Trophoblast cell (in vitro differentiated cells and primary cell): ENCODE measurements at regions not wholly inside any gene's neighbourhood (a gene's known extent, or its start where the extent isn't known, plus 50 kb on each side); places are given as distances from the start of the nearest gene placed in this dataset.

Experiments used
- DNase-seq, 2 donors: peaks; one replicate each; pipeline ENCODE4 v3.0.0-alpha.2; 2016
- H2AFZ ChIP-seq: 2 replicates; pipeline ENCODE4 v1.6.1; 2013; ENCODE audit warnings: low read length, moderate library complexity, mild to moderate bottlenecking; ENCODE audit not compliant: insufficient read depth, poor library complexity
- H2AK5ac ChIP-seq: 2 replicates; pipeline ENCODE4 v1.6.1; 2013; ENCODE audit warnings: mild to moderate bottlenecking, low read length
- H2BK120ac ChIP-seq: 2 replicates; pipeline ENCODE4 v1.6.1; 2013; ENCODE audit warnings: low read length, mild to moderate bottlenecking, moderate library complexity; ENCODE audit not compliant: insufficient read depth, poor library complexity
- H2BK12ac ChIP-seq: 2 replicates; pipeline ENCODE4 v1.6.1; 2013; ENCODE audit warnings: mild to moderate bottlenecking, low read length, moderate library complexity
- H2BK5ac ChIP-seq: 2 replicates; pipeline ENCODE4 v1.6.1; 2013; ENCODE audit warnings: low read length, low read depth, moderate library complexity, mild to moderate bottlenecking; ENCODE audit not compliant: poor library complexity
- H3K14ac ChIP-seq: 2 replicates; pipeline ENCODE4 v1.6.1; 2013; ENCODE audit warnings: mild to moderate bottlenecking, low read length
- H3K18ac ChIP-seq: 2 replicates; pipeline ENCODE4 v1.6.1; 2013; ENCODE audit warnings: mild to moderate bottlenecking, low read length
- H3K23ac ChIP-seq: 2 replicates; pipeline ENCODE4 v1.6.1; 2013; ENCODE audit warnings: low read length
- H3K27ac ChIP-seq: 2 replicates; pipeline ENCODE4 v1.5.1; 2013; ENCODE audit warnings: low read depth, mild to moderate bottlenecking, inconsistent platforms, low read length, moderate library complexity
- H3K27me3 ChIP-seq: 2 replicates; pipeline ENCODE4 v1.6.1; 2013; ENCODE audit warnings: inconsistent platforms, mild to moderate bottlenecking, low read length, moderate library complexity; ENCODE audit not compliant: insufficient read depth
- H3K36me3 ChIP-seq, 2 experiments: 1 replicate in 1 of 2; 2 replicates in 1 of 2; pipeline ENCODE4 v1.6.1; 2013; ENCODE audit warnings: low read length in 2 of 2, mild to moderate bottlenecking in 2 of 2, moderate library complexity in 1 of 2; ENCODE audit not compliant: insufficient read depth in 2 of 2, control insufficient read depth in 1 of 2
- H3K4ac ChIP-seq: 2 replicates; pipeline ENCODE4 v1.6.1; 2013; ENCODE audit warnings: low read depth, mild to moderate bottlenecking, low read length, moderate library complexity
- H3K4me1 ChIP-seq, 2 experiments: 1 replicate in 1 of 2; 2 replicates in 1 of 2; pipeline ENCODE4 v1.6.1; 2013; ENCODE audit warnings: low read length in 2 of 2, mild to moderate bottlenecking in 2 of 2, moderate library complexity in 1 of 2; ENCODE audit not compliant: insufficient read depth in 2 of 2, control insufficient read depth in 1 of 2
- H3K4me2 ChIP-seq: 2 replicates; pipeline ENCODE4 v1.6.1; 2013; ENCODE audit warnings: inconsistent platforms, mild to moderate bottlenecking, low read length, moderate library complexity
- H3K4me3 ChIP-seq: 2 replicates; pipeline ENCODE4 v1.5.1; 2013; ENCODE audit warnings: mild to moderate bottlenecking, low read depth, low read length, inconsistent platforms
- H3K79me1 ChIP-seq: one replicate; pipeline ENCODE4 v1.6.1; 2013; ENCODE audit warnings: low read length
- H3K79me2 ChIP-seq: 2 replicates; pipeline ENCODE4 v1.6.1; 2013; ENCODE audit warnings: low read length, mild to moderate bottlenecking; ENCODE audit not compliant: control insufficient read depth, insufficient read depth, poor library complexity
- H3K9ac ChIP-seq: 2 replicates; pipeline ENCODE4 v1.6.1; 2013; ENCODE audit warnings: mild to moderate bottlenecking, low read length
- H3K9me3 ChIP-seq: 2 replicates; pipeline ENCODE4 v1.6.1; 2013; ENCODE audit warnings: low read depth, mild to moderate bottlenecking, control low read depth, inconsistent platforms, low read length; ENCODE audit not compliant: insufficient read depth
- H4K12ac ChIP-seq: 2 replicates; pipeline ENCODE4 v1.6.1; 2013; ENCODE audit warnings: low read depth, mild to moderate bottlenecking, low read length, moderate library complexity
- H4K8ac ChIP-seq: 2 replicates; pipeline ENCODE4 v1.6.1; 2013; ENCODE audit warnings: low read depth, mild to moderate bottlenecking, low read length, moderate library complexity
- H4K91ac ChIP-seq: one replicate; pipeline ENCODE4 v1.6.1; 2013; ENCODE audit warnings: low read depth, mild to moderate bottlenecking, low read length, moderate library complexity
- WGBS: extraction: QIAGEN DNeasy Blood & Tissue Kit; methylation state at CpG from one replicate; pipeline ENCODE4 v1.1.7; 2013; ENCODE audit warnings: missing lambda C conversion rate; ENCODE audit not compliant: insufficient read length, insufficient coverage; ENCODE audit errors: extremely low coverage; 5-methylcytosine and 5-hydroxymethylcytosine counted together

DNA sequence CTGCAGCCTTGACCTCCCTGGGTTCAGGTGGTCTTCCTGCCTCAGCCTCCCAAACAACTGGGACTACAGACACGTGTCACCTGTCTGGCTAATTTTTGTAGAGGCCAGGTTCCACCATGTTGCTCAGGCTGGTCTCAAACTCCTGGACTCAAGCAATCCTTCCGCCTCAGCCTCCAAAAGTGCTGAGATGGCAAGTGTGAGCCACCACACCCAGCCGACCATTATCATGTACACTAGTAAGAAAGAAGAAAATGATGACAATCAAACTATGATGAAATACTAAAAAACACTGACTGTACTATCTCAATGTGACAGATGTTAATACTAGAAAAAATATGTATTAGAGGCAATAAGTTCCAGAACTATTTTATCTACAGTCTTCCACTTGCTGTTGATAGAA lies 420.9 kb downstream of the TRIB2 start:
- no peaks in the 10 kb centered on the region for H3K4me1 ChIP-seq
- no peak overlapping the region for H3K9ac ChIP-seq
- no peak overlapping the region for H4K91ac ChIP-seq
- no peak overlapping the region for H2BK120ac ChIP-seq
- no peaks in the 10 kb centered on the region for H3K36me3 ChIP-seq
- no peak overlapping the region for H4K12ac ChIP-seq
- H3K4ac ChIP-seq, result no peak overlapping the region
- H3K79me1 ChIP-seq, result no peaks in the 10 kb centered on the region
- H2BK12ac ChIP-seq, result no peak overlapping the region
- H3K27ac ChIP-seq, result no peak overlapping the region
- H3K23ac ChIP-seq, result no peak overlapping the region
- no peak for DNase-seq
- no peak overlapping the region for H3K18ac ChIP-seq
- WGBS, result no CpG with 5 or more reads among the region's 3 CpGs
- no peak overlapping the region for H2AK5ac ChIP-seq
- no peak overlapping the region for H2AFZ ChIP-seq
- H3K4me3 ChIP-seq, result no peak overlapping the region
- no peak overlapping the region for H2BK5ac ChIP-seq
- H3K9me3 ChIP-seq, result no peaks in the 10 kb centered on the region
- no peak overlapping the region for H4K8ac ChIP-seq
- no peaks in the 10 kb centered on the region for H3K27me3 ChIP-seq
- H3K14ac ChIP-seq, result no peak overlapping the region
- H3K4me2 ChIP-seq, result no peak overlapping the region
- no peaks in the 10 kb centered on the region for H3K79me2 ChIP-seq

- H3K79me1 ChIP-seq, result no peaks in the 10 kb centered on the region
- no peak overlapping the region for H3K14ac ChIP-seq
- H3K23ac ChIP-seq, result no peak overlapping the region
- H3K4me3 ChIP-seq, result no peak overlapping the region
- H2BK120ac ChIP-seq, result no peak overlapping the region
- no peak overlapping the region for H2AFZ ChIP-seq
- no peaks in the 10 kb centered on the region for H3K4me1 ChIP-seq
- H3K9me3 ChIP-seq, result no peaks in the 10 kb centered on the region
- H3K18ac ChIP-seq, result no peak overlapping the region
- H3K27me3 ChIP-seq, result no peaks in the 10 kb centered on the region
- no peak overlapping the region for H3K4me2 ChIP-seq
- H4K8ac ChIP-seq, result no peak overlapping the region
- no peaks in the 10 kb centered on the region for H3K79me2 ChIP-seq
- no peak overlapping the region for H2BK5ac ChIP-seq
- H3K36me3 ChIP-seq, result no peaks in the 10 kb centered on the region
- no peak overlapping the region for H4K12ac ChIP-seq
- H3K9ac ChIP-seq, result no peak overlapping the region
- no peak overlapping the region for H3K4ac ChIP-seq
- no peak overlapping the region for H3K27ac ChIP-seq
- H2AK5ac ChIP-seq, result no peak overlapping the region
- DNase-seq, result no peak
- no peak overlapping the region for H2BK12ac ChIP-seq
- no peak overlapping the region for H4K91ac ChIP-seq
- WGBS, result no CpG with 5 or more reads among the region's 2 CpGs
Observed at GRCh38 chr2:13141315-13141714, 424.6 kb downstream of the TRIB2 start.

DNA sequence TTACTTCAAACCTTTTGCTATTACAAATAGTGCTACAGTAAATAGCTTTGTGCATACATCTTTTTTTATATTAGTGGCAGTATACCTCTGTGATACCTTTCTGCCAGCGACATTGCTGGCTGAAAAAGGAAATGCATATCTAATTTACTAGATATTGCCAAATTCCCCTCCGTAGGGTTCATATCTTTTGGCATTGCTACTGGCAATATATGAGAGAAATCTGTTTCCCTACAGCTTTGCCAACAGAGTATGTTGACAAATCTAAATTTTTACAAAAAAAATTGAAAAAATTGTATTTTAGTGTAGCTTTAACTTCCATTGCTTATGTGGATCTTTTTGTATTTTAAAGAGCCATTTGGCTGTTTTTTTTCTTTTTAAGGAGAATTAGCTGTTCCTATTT lies 426.7 kb downstream of the TRIB2 start:
- DNase-seq, result no peak
- H3K9ac ChIP-seq, result no peak overlapping the region
- no peaks in the 10 kb centered on the region for H3K9me3 ChIP-seq
- no peak overlapping the region for H3K18ac ChIP-seq
- H3K36me3 ChIP-seq, result no peaks in the 10 kb centered on the region
- H3K4ac ChIP-seq, result no peak overlapping the region
- no peak overlapping the region for H3K23ac ChIP-seq
- no peaks in the 10 kb centered on the region for H3K79me2 ChIP-seq
- no peaks in the 10 kb centered on the region for H3K79me1 ChIP-seq
- no peak overlapping the region for H3K14ac ChIP-seq
- H4K8ac ChIP-seq, result no peak overlapping the region
- no peak overlapping the region for H2AK5ac ChIP-seq
- no peak overlapping the region for H2BK120ac ChIP-seq
- no peaks in the 10 kb centered on the region for H3K4me1 ChIP-seq
- no peaks in the 10 kb centered on the region for H3K27me3 ChIP-seq
- no peak overlapping the region for H4K12ac ChIP-seq
- H3K27ac ChIP-seq, result no peak overlapping the region
- H4K91ac ChIP-seq, result no peak overlapping the region
- no peak overlapping the region for H2BK12ac ChIP-seq
- WGBS, result no CpG with 5 or more reads among the region's 2 CpGs
- no peak overlapping the region for H2AFZ ChIP-seq
- no peak overlapping the region for H2BK5ac ChIP-seq
- no peak overlapping the region for H3K4me2 ChIP-seq
- no peak overlapping the region for H3K4me3 ChIP-seq

- Histone ChIP-seq H3K23ac (no peak overlapping the region), H2BK12ac (no peak overlapping the region), H3K79me2 (no peaks in the 10 kb centered on the region), H2BK120ac (no peak overlapping the region), H3K14ac (no peak overlapping the region), H3K27ac (no peak overlapping the region), H2AFZ (no peak overlapping the region), H2BK5ac (no peak overlapping the region), H4K91ac (no peak overlapping the region), H3K4me3 (no peak overlapping the region), H3K4me1 (no peaks in the 10 kb centered on the region), H3K27me3 (no peaks in the 10 kb centered on the region), H3K4ac (no peak overlapping the region), H3K4me2 (no peak overlapping the region), H3K9me3 (no peaks in the 10 kb centered on the region), H3K18ac (no peak overlapping the region), H4K8ac (no peak overlapping the region), H3K36me3 (no peaks in the 10 kb centered on the region), H3K9ac (no peak overlapping the region), H3K79me1 (no peaks in the 10 kb centered on the region), H4K12ac (no peak overlapping the region), H2AK5ac (no peak overlapping the region)
- WGBS, result no CpG with 5 or more reads among the region's 2 CpGs
- DNase-seq, result no peak
Observed at GRCh38 chr2:13156916-13157315, 440.2 kb downstream of the TRIB2 start.
